HG03135 (cell line): ENCODE measurements at regions not wholly inside any gene's neighbourhood (a gene's known extent, or its start where the extent isn't known, plus 50 kb on each side); places are given as distances from the start of the nearest gene placed in this dataset.
A peak's percentile ranks its signal among the peaks of the same experiment; 100 is the strongest.
"Not testable (repeated sequence)": the region's sequence is repeated elsewhere in the genome, so short reads cannot be mapped to it uniquely, and the experiment has no call there.

ENCODE experiments used
- ATAC-seq: cut with Tn5 transposase; IDR thresholded peaks from one replicate; pipeline ENCODE4 v1.9.1; 2021; ENCODE audit warnings: mild to moderate bottlenecking, moderate library complexity; ENCODE audit not compliant: unreplicated experiment

DNA sequence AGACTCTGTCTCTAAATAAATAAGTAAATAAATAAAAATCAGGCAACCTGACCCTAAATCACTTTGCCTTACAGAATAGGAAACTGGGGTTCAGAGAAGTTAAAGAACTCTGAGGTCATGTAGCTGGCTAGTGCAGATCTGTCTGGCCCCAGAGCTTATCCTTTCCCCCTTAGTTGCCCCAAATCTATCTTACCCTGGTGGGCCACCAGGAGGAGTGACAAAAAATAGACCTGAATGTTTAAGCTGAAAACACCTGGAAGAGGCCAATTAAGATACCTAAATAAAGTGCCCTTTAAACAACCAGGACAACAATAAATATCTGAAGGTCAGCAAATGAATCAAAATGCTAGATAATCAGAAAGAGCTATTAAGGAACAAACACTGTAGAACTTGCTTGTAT, 59.7 kb downstream of the TEX35 start:
- ATAC-seq = no peak

DNA sequence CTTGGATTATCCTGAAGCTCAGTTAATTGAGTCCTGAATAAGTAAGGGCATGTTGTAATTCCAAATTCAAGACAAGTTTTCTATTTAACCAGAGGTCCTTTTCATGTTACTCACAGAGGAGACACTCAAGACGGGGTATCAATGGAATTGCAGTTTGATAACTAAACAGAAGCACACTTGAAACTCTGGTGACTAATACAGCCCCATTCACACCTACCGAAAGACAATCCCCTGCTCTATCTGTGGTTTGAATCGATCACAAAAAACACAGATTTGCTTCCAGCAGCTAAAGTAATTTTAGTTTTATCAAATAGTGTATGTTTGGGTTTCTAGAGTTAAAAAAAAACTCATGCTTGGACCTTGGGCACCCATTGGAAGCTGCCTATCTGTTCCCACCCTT, 60.4 kb downstream of the TEX35 start:
- peak; percentile 50 for ATAC-seq

DNA sequence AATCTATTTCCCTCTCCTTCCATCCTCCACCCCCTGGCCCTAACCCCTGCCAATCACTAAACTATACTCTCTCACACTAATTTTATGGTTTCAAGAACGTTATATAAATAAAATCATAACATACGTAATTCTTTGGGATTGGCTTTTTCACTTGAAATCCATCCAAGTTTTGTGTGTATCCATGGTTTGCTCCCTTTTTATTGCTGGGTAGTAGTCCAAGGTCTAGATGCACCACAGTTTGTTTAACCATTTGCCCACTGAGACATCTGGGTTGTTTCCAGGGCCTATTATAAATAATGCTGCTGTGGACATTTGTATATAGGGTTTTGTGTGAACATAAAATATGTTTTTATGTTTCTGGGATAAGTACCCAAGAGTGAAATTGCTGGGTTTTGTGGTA, 61.4 kb downstream of the TEX35 start:
- no peak for ATAC-seq

DNA sequence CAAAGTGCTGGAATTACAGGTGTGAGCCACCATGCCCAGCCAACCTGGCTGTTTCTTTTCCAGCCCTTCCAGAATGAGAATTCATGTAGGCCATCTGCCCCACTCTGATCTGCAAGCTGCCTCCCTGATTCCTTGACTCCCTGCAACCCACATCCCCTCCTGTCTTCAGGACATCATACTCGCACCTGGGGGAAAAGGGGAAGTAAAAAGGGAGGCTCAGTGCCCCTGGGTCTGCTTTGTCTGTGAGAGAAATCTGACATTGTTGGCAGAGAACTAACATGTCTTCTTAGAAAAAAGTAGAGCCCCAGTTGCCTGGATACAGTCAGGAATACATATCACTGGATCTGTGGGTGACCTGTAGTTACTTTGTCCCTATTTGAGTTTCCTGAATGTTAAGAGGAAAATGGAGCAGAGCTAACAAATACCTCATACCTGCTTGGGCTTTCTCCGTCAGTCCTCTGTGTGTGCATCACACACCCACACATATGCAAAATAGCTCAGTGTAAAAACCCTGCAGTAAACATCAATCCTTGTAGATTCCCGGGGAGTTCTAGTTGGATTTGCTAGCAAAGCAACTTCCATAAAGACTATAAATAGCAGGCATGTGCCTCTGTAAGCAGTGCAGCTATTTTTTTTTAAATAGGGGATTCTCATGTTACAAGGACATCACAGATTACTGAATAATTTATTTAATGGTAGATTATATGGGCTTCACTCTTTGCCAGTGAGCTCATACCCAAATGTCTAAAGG, 62.9 kb downstream of the TEX35 start:
- no peak for ATAC-seq

DNA sequence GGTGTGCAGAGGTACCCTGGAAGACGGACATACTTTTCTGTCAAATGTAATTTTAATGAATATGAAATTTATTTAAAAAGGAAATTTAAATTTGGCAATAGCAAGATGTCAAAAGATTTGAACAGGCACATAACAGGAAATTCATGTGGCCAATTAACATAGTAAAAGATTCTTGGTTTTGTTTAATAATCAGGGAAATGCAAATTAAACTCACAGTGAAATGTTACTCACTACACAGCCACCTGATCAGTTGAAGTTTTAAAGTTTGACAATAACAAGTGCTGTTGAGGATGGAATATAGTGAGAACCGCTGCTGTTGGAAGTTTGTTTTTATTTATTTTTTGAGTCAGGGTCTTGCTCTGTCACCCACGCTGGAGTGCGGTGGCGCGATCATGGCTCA, 63.9 kb downstream of the TEX35 start:
- ATAC-seq = no peak

DNA sequence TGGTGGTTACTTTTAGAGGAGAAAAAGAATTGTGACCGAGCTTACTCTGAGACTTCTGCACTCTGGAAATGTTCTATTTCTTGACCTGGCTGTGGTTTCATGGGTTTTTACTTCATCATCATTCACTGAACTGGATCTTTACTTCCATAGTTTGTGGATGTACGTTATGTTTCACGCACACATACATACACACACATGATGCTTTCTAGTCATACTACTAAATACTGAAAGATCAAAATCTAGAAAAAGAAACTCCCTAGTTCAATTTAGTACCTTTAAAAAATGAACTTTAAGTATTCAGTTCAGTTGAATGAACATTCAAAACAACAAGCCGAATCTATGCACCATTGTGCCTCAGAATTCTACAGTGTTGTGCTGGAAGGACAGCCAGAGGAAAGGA, 65.0 kb downstream of the TEX35 start:
- no peak for ATAC-seq

DNA sequence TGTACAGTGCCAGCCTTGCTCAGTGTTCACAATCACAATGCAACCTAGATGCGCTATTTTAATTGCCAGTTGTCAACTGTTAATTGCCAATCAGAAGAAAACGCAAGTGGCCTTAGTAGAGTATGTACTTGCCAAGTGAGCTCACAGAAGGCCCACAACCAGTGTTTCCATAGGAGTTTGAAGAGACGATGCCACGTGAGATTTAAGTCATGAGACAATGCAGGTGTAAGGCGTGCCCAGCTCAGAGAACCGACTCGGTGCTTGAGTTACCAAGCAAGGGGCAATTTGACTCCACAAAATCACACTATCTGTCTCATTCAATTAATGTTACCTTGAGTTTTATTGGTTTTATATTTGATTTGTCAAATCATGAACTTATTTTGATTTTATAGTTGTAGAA, 65.6 kb downstream of the TEX35 start:
- ATAC-seq = no peak

DNA sequence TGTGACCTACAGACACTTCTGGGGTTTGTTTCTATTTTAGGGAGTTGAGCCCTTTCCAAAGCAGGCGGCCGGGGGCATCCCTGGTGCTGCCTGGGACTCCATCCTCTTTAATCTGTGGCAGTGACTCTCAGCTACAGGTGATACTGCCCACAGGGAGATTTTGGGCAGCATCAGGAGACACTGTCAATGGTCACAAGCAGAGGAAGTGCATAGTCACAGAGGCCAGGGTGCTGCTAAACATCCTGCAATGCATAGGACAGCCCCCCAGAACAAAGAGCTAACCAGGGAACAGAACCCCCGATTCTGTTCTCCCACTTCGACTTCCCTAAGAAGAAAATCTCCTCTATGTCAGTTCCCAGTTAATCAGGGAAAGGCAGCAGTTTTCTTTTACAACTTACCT, 66.2 kb downstream of the TEX35 start:
- ATAC-seq = no peak

DNA sequence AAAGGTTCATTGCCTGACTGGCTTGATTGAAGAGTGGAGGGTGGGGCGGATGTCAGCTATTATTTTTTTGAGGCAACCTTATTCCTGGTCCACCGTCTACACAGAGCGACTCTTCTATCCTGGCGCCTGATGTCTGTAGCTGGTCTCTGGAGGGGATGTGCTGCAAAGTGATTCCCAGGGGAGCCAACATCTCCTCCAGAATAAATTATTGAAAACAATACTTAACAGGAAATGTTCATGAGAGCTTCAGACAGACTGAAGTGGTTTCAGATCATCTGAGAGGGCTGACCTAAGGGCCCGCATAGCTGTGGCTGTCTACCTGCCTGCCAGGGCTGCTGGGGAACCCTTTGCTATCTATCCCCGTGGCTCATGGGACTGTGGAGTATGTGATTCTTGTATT, 66.7 kb downstream of the TEX35 start:
- peak; percentile 50 for ATAC-seq

DNA sequence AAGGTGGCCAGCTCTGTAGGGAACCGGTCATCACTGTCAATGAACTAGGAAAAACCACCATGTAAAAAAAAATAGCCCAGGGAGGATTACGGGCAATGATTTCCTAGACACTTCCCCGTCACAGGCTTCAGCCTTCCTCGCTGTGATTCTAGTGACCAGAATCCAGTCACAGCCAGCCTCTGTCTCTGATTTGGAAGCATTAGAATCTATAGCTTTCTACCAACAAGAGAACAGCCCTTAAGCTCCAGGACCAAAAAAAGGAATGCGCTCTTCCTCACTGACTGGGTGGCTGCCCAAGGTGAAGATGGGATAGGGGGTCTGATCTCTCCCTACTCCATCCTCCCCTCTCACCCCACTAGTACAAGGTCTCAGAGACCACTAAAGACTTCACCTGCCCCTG, 67.2 kb downstream of the TEX35 start:
- no peak for ATAC-seq

DNA sequence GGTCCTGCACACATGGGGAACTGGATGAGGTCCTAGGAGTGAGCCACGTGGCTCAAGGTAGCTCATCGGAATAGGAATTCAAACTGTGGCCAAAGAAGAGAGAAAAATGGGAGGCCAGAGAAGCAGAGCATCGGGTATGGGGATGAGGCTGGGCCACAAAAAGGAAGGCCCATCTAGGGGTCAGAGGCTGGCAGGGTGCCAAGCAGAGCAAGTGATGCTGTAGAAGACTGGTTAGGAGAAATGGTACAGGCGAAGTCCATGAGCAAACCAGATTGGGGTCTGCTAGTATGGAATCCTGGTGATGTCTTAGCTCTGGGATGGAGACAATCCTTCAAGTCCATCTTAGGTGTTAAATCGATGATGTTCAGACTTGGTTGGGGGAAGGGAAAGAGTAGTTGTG, 68.0 kb downstream of the TEX35 start:
- ATAC-seq = no peak

DNA sequence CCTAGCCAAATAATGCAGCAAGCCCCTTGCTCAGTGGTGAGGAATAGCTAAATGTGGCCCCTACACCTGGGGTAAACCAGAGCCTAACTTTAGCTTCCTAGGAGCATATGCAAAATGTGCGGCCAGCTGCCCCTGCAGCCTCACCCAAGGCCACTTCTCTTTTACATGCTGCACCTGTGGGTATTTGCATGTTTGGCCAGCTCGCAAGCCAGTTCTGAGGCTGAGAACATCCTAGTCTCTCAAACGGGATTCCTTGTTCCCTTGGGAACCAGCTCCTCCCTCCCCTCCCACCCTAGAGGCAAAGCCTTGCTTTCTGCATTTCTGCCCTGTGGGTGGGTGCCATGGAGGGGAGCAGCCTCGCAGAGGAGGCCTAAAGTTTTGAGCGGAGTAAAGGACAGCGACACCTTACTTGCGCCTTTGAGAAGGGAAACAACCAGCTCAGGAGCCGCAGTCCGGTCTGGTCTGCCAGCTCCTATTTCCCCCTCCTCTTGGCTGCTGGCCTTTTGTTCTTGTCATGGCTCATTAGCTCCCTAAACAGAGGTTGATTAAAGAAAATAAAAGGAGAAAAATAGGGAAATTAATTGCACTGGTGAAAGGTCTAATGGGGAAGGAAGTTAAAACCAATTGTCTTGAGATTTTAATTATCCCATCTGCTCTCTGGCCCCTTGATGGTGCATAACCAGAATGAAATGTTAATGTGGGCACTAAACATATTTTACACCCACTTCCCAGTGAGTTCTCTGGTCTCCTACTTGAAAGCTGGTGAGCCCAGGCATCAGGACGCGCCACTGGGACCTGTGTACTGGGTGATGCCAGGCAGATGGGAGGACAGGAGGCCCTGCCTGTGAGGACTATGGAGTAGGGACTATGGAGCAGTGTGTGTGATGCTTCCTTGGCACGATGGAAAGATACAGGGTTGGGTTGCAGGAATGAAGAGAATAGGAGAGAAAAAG, 68.7 kb downstream of the TEX35 start:
- ATAC-seq = peak; percentile 76

DNA sequence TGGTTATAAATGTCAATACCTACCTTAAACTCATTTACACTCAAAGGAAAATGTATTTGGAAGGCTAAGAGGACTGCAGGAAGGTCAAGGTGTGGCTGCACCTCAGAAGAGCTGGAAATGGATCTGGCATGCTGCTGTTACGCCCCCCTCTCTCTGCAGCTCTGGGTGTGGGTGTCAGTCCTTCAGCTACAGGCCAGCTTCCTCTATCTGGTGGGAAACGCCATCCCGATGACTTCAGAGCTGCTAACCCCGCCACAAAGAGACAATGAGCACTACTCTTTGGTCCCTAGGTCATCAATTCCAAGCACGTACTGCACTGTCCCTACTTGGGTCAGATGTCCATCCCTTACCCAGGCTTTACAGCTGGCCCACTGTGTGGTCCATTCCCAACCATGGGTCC, 74.2 kb downstream of the TEX35 start:
- ATAC-seq = no peak

DNA sequence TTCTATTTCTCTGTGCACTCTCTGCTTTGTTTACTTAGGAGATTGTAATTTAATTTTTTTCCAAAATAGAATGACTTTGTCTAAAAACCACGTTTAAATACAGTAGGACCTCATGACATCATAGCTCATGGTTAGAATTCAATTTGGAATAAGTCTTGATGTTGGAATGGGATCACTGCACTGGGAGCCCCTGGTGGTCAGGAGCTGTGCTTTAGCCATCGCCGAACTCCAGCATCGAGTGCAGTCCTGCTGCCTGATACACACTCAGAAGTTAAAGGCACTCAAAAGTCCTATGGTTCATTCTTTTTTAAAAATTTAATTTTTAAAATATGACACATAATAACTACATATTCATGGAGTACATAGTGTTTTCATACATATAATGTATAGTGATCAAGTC, 75.1 kb downstream of the TEX35 start:
- no peak for ATAC-seq

DNA sequence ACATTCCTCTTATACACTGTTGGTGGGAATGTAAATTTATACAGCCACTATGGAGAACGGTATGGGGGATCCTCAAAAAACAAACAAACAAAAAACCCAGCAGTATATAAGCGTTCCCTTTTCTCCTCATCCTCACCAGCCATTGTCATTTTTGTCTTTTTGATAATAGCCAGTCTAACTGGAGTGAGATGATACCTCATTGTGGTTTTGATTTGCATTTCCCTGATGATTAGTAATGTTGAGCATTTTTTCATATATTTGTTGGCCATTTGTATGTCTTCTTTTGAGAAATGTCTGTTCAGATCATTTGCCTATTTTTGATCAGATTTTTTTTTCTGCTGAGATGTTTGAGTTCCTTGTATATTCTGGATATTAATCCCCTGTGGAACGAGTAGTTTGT, 76.1 kb downstream of the TEX35 start:
- ATAC-seq = not testable (repeated sequence)

DNA sequence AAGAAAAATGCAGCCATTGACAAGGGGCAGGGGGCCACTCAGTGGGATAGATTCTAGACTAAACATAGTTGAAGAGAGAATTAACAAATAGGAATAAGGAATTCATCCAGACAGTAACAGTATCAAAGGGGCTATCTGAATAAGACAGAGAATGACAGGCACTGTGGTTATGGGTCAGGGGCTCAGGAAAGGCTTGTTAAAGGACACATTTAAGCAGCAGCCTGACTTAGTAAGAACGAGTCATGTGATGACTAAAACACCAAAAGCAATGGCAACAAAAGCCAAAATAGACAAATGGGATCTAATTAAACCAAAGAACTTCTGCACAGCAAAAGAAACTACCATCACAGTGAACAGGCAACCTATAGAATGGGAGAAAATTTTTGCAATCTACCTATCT, 78.9 kb downstream of the TEX35 start:
- ATAC-seq = not testable (repeated sequence)

DNA sequence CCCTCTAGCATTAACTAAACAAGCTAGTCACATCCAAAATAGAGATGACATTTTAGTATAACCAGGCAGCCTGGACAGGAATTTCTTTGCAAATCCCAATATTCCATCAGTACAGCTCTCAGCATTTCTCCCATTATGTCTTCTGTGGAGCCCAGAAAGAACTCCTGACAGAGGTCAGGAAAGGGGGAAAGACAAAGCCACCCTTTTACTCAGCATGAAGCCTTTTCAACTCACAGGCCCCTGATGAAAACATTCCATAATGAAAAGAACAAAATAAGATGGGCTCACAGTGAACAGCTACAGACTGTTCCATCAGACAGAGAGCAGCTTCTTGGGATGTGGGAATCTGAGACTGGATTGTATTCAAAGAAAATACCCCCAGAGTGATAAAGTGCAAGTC, 80.6 kb downstream of the TEX35 start:
- no peak for ATAC-seq

DNA sequence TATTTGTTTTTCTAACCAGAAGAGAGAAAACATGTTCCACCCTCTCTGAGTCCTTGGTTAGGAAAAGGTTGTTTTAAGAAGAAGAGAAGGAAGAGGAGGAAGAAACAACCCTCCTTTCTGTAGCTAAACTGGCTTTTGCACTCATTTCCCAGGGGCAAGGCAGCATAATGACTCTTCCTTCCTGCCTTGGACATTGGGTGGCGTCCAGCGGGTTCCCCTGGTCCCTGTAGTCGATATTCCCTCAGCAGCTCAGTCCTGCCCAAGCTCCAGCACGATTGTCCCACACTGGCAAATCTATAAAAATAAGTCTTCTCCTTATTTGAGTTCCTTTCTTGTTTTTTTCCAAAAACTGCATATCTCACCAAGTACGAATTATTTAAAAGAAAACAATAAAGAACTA, 81.2 kb downstream of the TEX35 start:
- ATAC-seq = no peak

DNA sequence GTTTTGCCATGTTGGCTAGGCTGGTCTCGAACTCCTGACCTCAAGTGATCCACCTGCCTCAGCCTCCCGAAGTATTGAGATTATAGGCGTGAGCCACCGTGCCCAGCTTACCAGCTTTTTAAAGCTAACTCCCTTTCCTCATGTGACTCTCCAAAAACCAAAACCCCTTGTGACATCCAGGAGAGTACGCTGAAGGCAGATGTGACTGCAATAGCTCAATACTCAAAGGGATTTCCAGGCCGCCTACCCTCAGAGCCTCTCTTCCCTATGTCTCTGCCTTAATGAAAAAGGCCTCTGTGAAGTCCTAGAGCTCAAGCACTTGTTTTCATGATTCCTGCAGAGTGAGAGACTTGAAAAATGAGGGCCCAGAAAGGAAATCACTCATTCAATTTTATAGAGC, 82.6 kb downstream of the TEX35 start:
- ATAC-seq = no peak

DNA sequence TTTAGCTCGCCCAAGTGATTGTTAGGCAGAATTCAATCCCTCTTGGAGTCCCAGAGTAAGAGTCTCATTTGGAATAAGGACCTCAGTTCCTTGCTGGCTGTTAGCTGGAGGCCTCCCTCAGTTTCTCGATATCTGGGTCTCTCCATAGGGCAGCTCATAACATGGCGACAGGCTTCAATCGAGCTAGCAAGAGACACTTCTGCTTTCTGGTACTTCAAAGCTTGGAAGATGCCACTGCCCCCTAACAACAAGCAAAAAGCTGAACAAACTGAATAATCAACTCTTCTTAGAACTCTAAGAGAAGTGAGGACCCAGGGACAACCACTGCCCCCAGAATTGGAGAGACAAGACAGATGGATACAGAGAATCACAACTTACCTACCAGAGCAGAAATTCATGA, 86.2 kb downstream of the TEX35 start:
- no peak for ATAC-seq

DNA sequence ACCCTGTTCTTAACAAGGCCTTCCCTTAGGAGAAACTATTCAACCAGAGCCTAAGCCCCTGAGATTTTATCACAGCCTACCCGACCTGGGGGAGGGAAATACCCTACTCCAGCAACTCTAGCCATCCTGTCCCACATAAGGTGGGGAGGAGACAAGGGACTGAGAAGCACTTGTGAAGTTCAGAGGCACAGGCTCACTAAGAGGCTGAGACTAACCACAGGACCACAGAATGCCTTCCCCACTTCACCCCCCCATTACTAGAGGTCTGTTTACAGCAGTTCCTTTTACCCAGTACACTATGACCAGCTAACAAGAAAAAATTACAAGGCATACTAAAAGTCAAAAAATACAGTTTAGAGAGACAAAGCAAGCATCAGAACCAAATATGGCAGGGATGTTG, 86.8 kb downstream of the TEX35 start:
- peak; percentile 64 for ATAC-seq

DNA sequence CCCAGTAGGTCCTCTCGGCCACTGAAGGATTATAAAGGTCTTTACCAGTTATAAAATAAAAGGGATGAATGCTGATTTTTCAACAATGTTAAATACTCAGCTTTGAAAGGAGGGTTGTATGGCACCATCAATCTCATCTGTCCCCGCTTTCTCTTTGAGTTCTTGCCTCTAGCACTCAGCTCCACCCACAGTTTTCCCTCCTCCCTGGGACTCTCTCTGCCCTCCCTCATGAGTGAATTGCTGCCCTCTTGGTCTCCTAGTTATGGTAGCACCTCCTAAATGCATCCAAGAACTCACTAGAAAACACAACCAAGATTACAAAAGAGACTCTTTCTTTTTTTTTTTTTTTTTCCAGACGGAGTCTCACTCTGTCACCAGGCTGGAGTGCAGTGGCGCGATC, 91.0 kb downstream of the TEX35 start:
- no peak for ATAC-seq
